K562 (cell line): ENCODE measurements at regions not wholly inside any gene's neighbourhood (a gene's known extent, or its start where the extent isn't known, plus 50 kb on each side); places are given as distances from the start of the nearest gene placed in this dataset.

Experiments used
- ATAC-seq: fragments of 200-7000 bp; cut with Tn5 transposase; 3 replicates; pipeline ENCODE4 v1.9.1; 2020; ENCODE audit warnings: moderate library complexity
- BruUV-seq: library from RNA; stranded (reverse); fragments of 400-500 nt; replicated peaks from 2 replicates; lab custom pipeline; 2021; lab: Mats Ljungman, UMichigan
- CTCF ChIA-PET: fragments of 300-600 bp; formaldehyde crosslinking; extraction: SDS; loops from one replicate; lab custom pipeline; 2021; ENCODE audit warnings: low intra/inter-chr PET ratio; lab: Yijun Ruan, JAX
- POLR2A ChIA-PET: fragments of 300-600, 350-650 bp; sonication (Branson Sonifier 250); formaldehyde crosslinking; extraction: SDS; loops from one replicate; lab custom pipeline; 2021; ENCODE audit warnings: antibody characterized with exemption, inconsistent platforms; lab: Yijun Ruan, JAX
- DNase-seq, 4 experiments: peaks; one replicate each; pipeline versions ENCODE4 v3.0.0 to v3.0.0-alpha.2; 2011 to 2018; ENCODE audit warnings: low spot score in 3 of 4, mixed read lengths in 3 of 4; ENCODE audit errors: extremely low read depth in 1 of 4
- FAIRE-seq: peaks from 2 replicates; lab custom pipeline; 2011; peaks lifted over from hg19 to GRCh38; lab: Jason Lieb, UNC
- H2AFZ ChIP-seq: 2 replicates; pipeline ENCODE4 v1.6.0; 2011; ENCODE audit warnings: low read depth, low read length, control low read depth, inconsistent platforms
- H3K27ac ChIP-seq: fragments of 200-600 bp; 3 replicates; pipeline ENCODE4 v1.8.0; 2011; ENCODE audit warnings: low read depth, mild to moderate bottlenecking, control low read depth, inconsistent platforms, low read length, moderate library complexity, mixed read lengths; ENCODE audit errors: extremely low read depth
- H3K27me3 ChIP-seq, 2 experiments: fragments of 300-600 bp in 1 of 2; 2 replicates in 1 of 2; 3 replicates in 1 of 2; pipeline versions ENCODE4 v1.6.0 to v1.8.0; 2011; ENCODE audit warnings: inconsistent platforms in 2 of 2, low read length in 2 of 2, mild to moderate bottlenecking in 1 of 2, mixed read lengths in 1 of 2, moderate library complexity in 1 of 2; ENCODE audit not compliant: control insufficient read depth in 2 of 2, insufficient read depth in 2 of 2
- H3K36me3 ChIP-seq: fragments of 300-600 bp; 3 replicates; pipeline ENCODE4 v1.8.0; 2011; ENCODE audit warnings: mild to moderate bottlenecking, low read length, inconsistent platforms; ENCODE audit not compliant: control insufficient read depth, insufficient read depth
- H3K4me1 ChIP-seq, 2 experiments: fragments of 200-600 bp in 1 of 2; replicated peaks in 1 of 2; 2 replicates in 1 of 2; 3 replicates in 1 of 2; pipeline versions ENCODE4 v1.5.1 to v1.8.0; 2011; ENCODE audit warnings: inconsistent platforms in 2 of 2, low read length in 2 of 2, mild to moderate bottlenecking in 1 of 2, mixed read lengths in 1 of 2, moderate library complexity in 1 of 2; ENCODE audit not compliant: control insufficient read depth in 2 of 2, insufficient read depth in 2 of 2
- H3K4me2 ChIP-seq: 2 replicates; pipeline ENCODE4 v1.6.1; 2011; ENCODE audit warnings: low read length, control low read depth, inconsistent platforms, mixed read lengths; ENCODE audit not compliant: insufficient read depth
- H3K4me3 ChIP-seq: fragments of 200-600 bp; sonication (generic), shearing (Covaris generic); 2 replicates; pipeline ENCODE4 v1.5.1; 2016; ENCODE audit warnings: control low read depth, inconsistent platforms
- H3K79me2 ChIP-seq: fragments of 200-600 bp; 3 replicates; pipeline ENCODE4 v1.8.0; 2011; ENCODE audit warnings: low read length, inconsistent platforms; ENCODE audit not compliant: control insufficient read depth, insufficient read depth
- H3K9ac ChIP-seq, 2 experiments: 2 replicates each; pipeline versions ENCODE4 v1.6.0 to v1.6.1; 2011; ENCODE audit warnings: low read depth in 2 of 2, low read length in 2 of 2, control low read depth in 1 of 2, inconsistent platforms in 1 of 2, mild to moderate bottlenecking in 1 of 2, mixed read lengths in 1 of 2; ENCODE audit not compliant: insufficient read depth in 1 of 2
- H3K9me1 ChIP-seq: one replicate; pipeline ENCODE4 v1.6.0; 2011; ENCODE audit warnings: inconsistent platforms, mild to moderate bottlenecking, low read length, moderate library complexity; ENCODE audit not compliant: control insufficient read depth, insufficient read depth
- H3K9me3 ChIP-seq: replicated peaks from 2 replicates; pipeline ENCODE4 v1.5.1; 2011; ENCODE audit warnings: low read depth, low read length, inconsistent platforms; ENCODE audit not compliant: control insufficient read depth, insufficient read depth
- H4K20me1 ChIP-seq: replicated peaks from 2 replicates; pipeline ENCODE4 v1.6.1; 2011; ENCODE audit warnings: low read length, inconsistent platforms, mixed read lengths; ENCODE audit not compliant: control insufficient read depth, insufficient read depth
- CTCF ChIP-seq, 3 experiments: IDR thresholded peaks in 2 of 3; conservative IDR thresholded peaks in 1 of 3; 2 replicates each; pipeline ENCODE4 v1.5.1; 2011 to 2012; ENCODE audit warnings: low read length in 3 of 3, mild to moderate bottlenecking in 3 of 3, control low read depth in 2 of 3, improper control_type of control experiment in 1 of 3, inconsistent platforms in 1 of 3, low read depth in 1 of 3, mixed read lengths in 1 of 3, moderate library complexity in 1 of 3; ENCODE audit not compliant: insufficient read depth in 2 of 3
- HDAC2 ChIP-seq: fragments of 450-650 bp; IDR thresholded peaks from 2 replicates; pipeline ENCODE4 v1.6.1; 2016; ENCODE audit warnings: mild to moderate bottlenecking
- NR2F6 ChIP-seq: fragments of 450-650 bp; formaldehyde crosslinking; IDR thresholded peaks from 2 replicates; pipeline ENCODE4 v1.4.0; 2020; ENCODE audit warnings: mild to moderate bottlenecking
- POU5F1 ChIP-seq: fragments of 150-350 bp; IDR thresholded peaks from 2 replicates; pipeline ENCODE4 v1.6.1; 2014; ENCODE audit warnings: borderline replicate concordance, low read length, low read depth, mild to moderate bottlenecking; ENCODE audit not compliant: partially characterized antibody
- WGBS: fragments of 100-300 bp; shearing (Covaris generic); methylation state at CpG from one replicate; pipeline ENCODE4 v1.1.6; 2016; ENCODE audit warnings: low coverage, mixed read lengths; ENCODE audit not compliant: insufficient coverage; ENCODE audit errors: missing lambda C conversion rate; 5-methylcytosine and 5-hydroxymethylcytosine counted together
- in situ Hi-C: fragments of 300-500 bp; cut with MboI; formaldehyde crosslinking; loops from 4 replicates; pipeline ENCODE4 v1.15.0; 2018; ENCODE audit warnings: inconsistent platforms, mixed read lengths
- intact Hi-C: fragments of 100-400 bp; cut with micrococcal nuclease; formaldehyde crosslinking; loops from 2 replicates; pipeline ENCODE4 v1.14.2; 2022

GRCh38 chr21:23725576-23725975 is 1881.7 kb downstream of the MRPL39 start:
- H3K36me3 ChIP-seq: no peaks in the 10 kb centered on the region
- no peak overlapping the region for H3K9ac ChIP-seq
- ATAC-seq (peak; percentile 65), DNase-seq (peak in 2 of 4 experiments; percentile 8 to 9), FAIRE-seq (no peak)
- in situ Hi-C loops: no loop called here
- H3K4me3 ChIP-seq: no peak overlapping the region
- H3K79me2 ChIP-seq: no peaks in the 10 kb centered on the region
- no peaks in the 10 kb centered on the region for H3K9me1 ChIP-seq
- TF ChIP-seq HDAC2: no peak
- no peak for TF ChIP-seq POU5F1
- TF ChIP-seq NR2F6 (CRISPR knock-in tag): no peak
- 0 out of 6 replicates have a peak, but pooled peaks of 1 of the 3 experiments have one; percentile 17 for TF ChIP-seq CTCF (IDR thresholded peaks at IDR 0.05 in 2 of 3, conservative IDR thresholded peaks at IDR 0.05 in 1 of 3; ENCODE audit: insufficient read depth in 2 of 3, low read depth in 1 of 3, low read length in 3 of 3)
- no TSS peak for BruUV-seq
- H3K27ac ChIP-seq: no peak overlapping the region
- intact Hi-C loops: no loop called here
- no peak overlapping the region for H3K4me2 ChIP-seq
- no peak overlapping the region for H2AFZ ChIP-seq
- no peaks in the 10 kb centered on the region for H3K9me3 ChIP-seq
- no peaks in the 10 kb centered on the region for H3K4me1 ChIP-seq
- ChIA-PET POLR2A (no interaction called here), CTCF (no interaction called here)
- no peaks in the 10 kb centered on the region for H3K27me3 ChIP-seq
- no peaks in the 10 kb centered on the region for H4K20me1 ChIP-seq
- WGBS: 3% methylated on average over 3 of the region's 3 CpGs
